ENCODE measurements at regions not wholly inside any gene's neighbourhood (a gene's known extent, or its start where the extent isn't known, plus 50 kb on each side); places are given as distances from the start of the nearest gene placed in this dataset.

- DNase-seq: no peak
- no peaks in the 10 kb centered on the region for H3K27me3 ChIP-seq
Observed at GRCh38 chr17:79515646-79516571, 94.9 kb downstream of the RBFOX3 start.

GRCh38 chr17:79515110-79515509 is 95.7 kb downstream of the RBFOX3 start:
- no peak overlapping the region for H3K27ac ChIP-seq
- no peak overlapping the region for H3K4me3 ChIP-seq
- no peak overlapping the region for H3K9ac ChIP-seq (ENCODE audit: low read depth in 2 of 2, low read length in 2 of 2)
- no peak for TF ChIP-seq CTCF (IDR thresholded peaks at IDR 0.05)
- H3K4me1 ChIP-seq: no peaks in the 10 kb centered on the region
- no peaks in the 10 kb centered on the region for H3K36me3 ChIP-seq
- intact Hi-C loops (cut with DNase I): no loop called here
- no peaks in the 10 kb centered on the region for H3K9me3 ChIP-seq
- DNase-seq: no peak
- no peaks in the 10 kb centered on the region for H3K27me3 ChIP-seq

More at GRCh38 chr17:79515646-79516571, 94.9 kb downstream of the RBFOX3 start:
- no peaks in the 10 kb centered on the region for H3K4me1 ChIP-seq
- no peak for TF ChIP-seq CTCF (IDR thresholded peaks at IDR 0.05)
- intact Hi-C loops (cut with DNase I): no loop called here
- H3K9me3 ChIP-seq: no peaks in the 10 kb centered on the region
- H3K4me3 ChIP-seq: no peak overlapping the region
- H3K9ac ChIP-seq (ENCODE audit: low read depth in 2 of 2, low read length in 2 of 2): no peak overlapping the region
- no peak overlapping the region for H3K27ac ChIP-seq
- no peaks in the 10 kb centered on the region for H3K36me3 ChIP-seq

GRCh38 chr17:79513820-79514535 is 96.9 kb downstream of the RBFOX3 start:
- no peaks in the 10 kb centered on the region for H3K36me3 ChIP-seq
- H3K4me3 ChIP-seq: no peak overlapping the region
- no peak overlapping the region for H3K27ac ChIP-seq
- no peak for DNase-seq
- intact Hi-C loops (cut with DNase I): no loop called here
- no peak for TF ChIP-seq CTCF (IDR thresholded peaks at IDR 0.05)
- no peaks in the 10 kb centered on the region for H3K9me3 ChIP-seq
- no peaks in the 10 kb centered on the region for H3K27me3 ChIP-seq
- no peak overlapping the region for H3K9ac ChIP-seq (ENCODE audit: low read depth in 2 of 2, low read length in 2 of 2)
- H3K4me1 ChIP-seq: no peaks in the 10 kb centered on the region

GRCh38 chr17:79513206-79513605 is 97.6 kb downstream of the RBFOX3 start:
- Histone ChIP-seq H3K27me3 (no peaks in the 10 kb centered on the region), H3K27ac (no peak overlapping the region), H3K36me3 (no peaks in the 10 kb centered on the region), H3K4me1 (no peaks in the 10 kb centered on the region), H3K9me3 (no peaks in the 10 kb centered on the region), H3K9ac (ENCODE audit: low read depth in 2 of 2, low read length in 2 of 2) (no peak overlapping the region), H3K4me3 (no peak overlapping the region)
- TF ChIP-seq CTCF (IDR thresholded peaks at IDR 0.05): no peak
- intact Hi-C loops (cut with DNase I): no loop called here
- DNase-seq: no peak

GRCh38 chr17:79511471-79511870 is 99.4 kb downstream of the RBFOX3 start:
- Histone ChIP-seq H3K27ac (no peak overlapping the region), H3K27me3 (no peaks in the 10 kb centered on the region), H3K36me3 (no peaks in the 10 kb centered on the region), H3K4me1 (no peaks in the 10 kb centered on the region), H3K9me3 (no peaks in the 10 kb centered on the region), H3K4me3 (no peak overlapping the region), H3K9ac (ENCODE audit: low read depth in 2 of 2, low read length in 2 of 2) (no peak overlapping the region)
- DNase-seq: no peak
- intact Hi-C loops (cut with DNase I): no loop called here
- TF ChIP-seq CTCF (IDR thresholded peaks at IDR 0.05): no peak
